Lower leg skin (tissue), 4 donors: ENCODE measurements at regions not wholly inside any gene's neighbourhood (a gene's known extent, or its start where the extent isn't known, plus 50 kb on each side); places are given as distances from the start of the nearest gene placed in this dataset.

Experiments
- DNase-seq, 2 donors: peaks; one replicate each; pipeline ENCODE4 v3.0.0-alpha.2; 2019; ENCODE audit warnings: low spot score in 2 of 2
- H3K4me3 ChIP-seq: fragments of 200-600 bp; sonication (generic); 2 replicates; pipeline ENCODE4 v1.5.1; 2017; ENCODE audit warnings: mild to moderate bottlenecking, low read depth; ENCODE audit not compliant: poor library complexity, severe bottlenecking
- CTCF ChIP-seq, 3 donors: fragments of 450-650 bp; IDR thresholded peaks; one replicate each; pipeline ENCODE4 v1.5.1; 2016; ENCODE audit warnings: antibody characterized with exemption in 3 of 3, mild to moderate bottlenecking in 3 of 3, moderate library complexity in 2 of 3
- POLR2A ChIP-seq, 2 donors: fragments of 450-650 bp; IDR thresholded peaks; one replicate each; pipeline ENCODE4 v1.6.1; 2016 to 2017; ENCODE audit warnings: antibody characterized with exemption in 2 of 2, mild to moderate bottlenecking in 1 of 2, moderate library complexity in 1 of 2
- WGBS, 2 donors: methylation state at CpG; one replicate each; pipeline ENCODE4 v1.1.5; 2018; 5-methylcytosine and 5-hydroxymethylcytosine counted together
- intact Hi-C: fragments of 100-400 bp; cut with DNase I; formaldehyde crosslinking; loops from one replicate; pipeline ENCODE4 v1.15.0; 2023; ENCODE audit warnings: low total_unique reads

GRCh38 chr13:78177306-78177705 is 258.7 kb upstream of the EDNRB start:
- no peak overlapping the region for H3K4me3 ChIP-seq
- intact Hi-C loops, result no loop called here
- DNase-seq, result no peak
- no peak for TF ChIP-seq CTCF (IDR thresholded peaks at IDR 0.05)
- TF ChIP-seq POLR2A (IDR thresholded peaks at IDR 0.05), result no peak
- 89 to 100% methylated on average over 1 of the region's 1 CpG for WGBS, 2 donors

GRCh38 chr13:78176880-78177279 is 258.2 kb upstream of the EDNRB start:
- DNase-seq, result no peak
- intact Hi-C loops, result no loop called here
- TF ChIP-seq POLR2A (IDR thresholded peaks at IDR 0.05) (no peak), CTCF (IDR thresholded peaks at IDR 0.05) (no peak)
- 86 to 88% methylated on average over 2 of the region's 2 CpGs for WGBS, 2 donors
- H3K4me3 ChIP-seq, result no peak overlapping the region

- no peak overlapping the region for H3K4me3 ChIP-seq
- TF ChIP-seq CTCF (IDR thresholded peaks at IDR 0.05) (no peak), POLR2A (IDR thresholded peaks at IDR 0.05) (no peak)
- WGBS, 2 donors, result 86 to 89% methylated on average over 5 to 6 of the region's 6 CpGs
- no peak for DNase-seq
- intact Hi-C loops, result no loop called here
Measured at GRCh38 chr13:78169386-78169785, 250.8 kb upstream of the EDNRB start.

GRCh38 chr13:78168981-78169380 is 250.3 kb upstream of the EDNRB start:
- intact Hi-C loops, result no loop called here

GRCh38 chr13:78161266-78161665 is 242.6 kb upstream of the EDNRB start:
- DNase-seq, result no peak
- TF ChIP-seq POLR2A (IDR thresholded peaks at IDR 0.05) (no peak), CTCF (IDR thresholded peaks at IDR 0.05) (no peak)
- intact Hi-C loops, result no loop called here
- H3K4me3 ChIP-seq, result no peak overlapping the region

More at GRCh38 chr13:78168981-78169380, 250.3 kb upstream of the EDNRB start:
- no peak for DNase-seq
- H3K4me3 ChIP-seq, result no peak overlapping the region
- WGBS, 2 donors, result 58 to 82% methylated on average over 2 to 4 of the region's 4 CpGs
- TF ChIP-seq POLR2A (IDR thresholded peaks at IDR 0.05), result no peak
- TF ChIP-seq CTCF (IDR thresholded peaks at IDR 0.05), result no peak

- intact Hi-C loops, result no loop called here
- 52% methylated on average over 2 of the region's 2 CpGs for WGBS, 2 donors
- TF ChIP-seq POLR2A (IDR thresholded peaks at IDR 0.05) (no peak), CTCF (IDR thresholded peaks at IDR 0.05) (no peak)
- H3K4me3 ChIP-seq, result no peak overlapping the region
- no peak for DNase-seq
Measured at GRCh38 chr13:78160793-78161192, 242.2 kb upstream of the EDNRB start.
